Ishikawa (cell line): ENCODE measurements at regions not wholly inside any gene's neighbourhood (a gene's known extent, or its start where the extent isn't known, plus 50 kb on each side); places are given as distances from the start of the nearest gene placed in this dataset.

ENCODE experiments used
- FOXM1 ChIP-seq: IDR thresholded peaks from 2 replicates; pipeline ENCODE4 v1.6.1; 2012; ENCODE audit warnings: low read depth, borderline replicate concordance
- REST ChIP-seq: IDR thresholded peaks from 2 replicates; pipeline ENCODE4 v1.6.1; 2012; ENCODE audit warnings: low read depth, mild to moderate bottlenecking
- TEAD4 ChIP-seq: IDR thresholded peaks from 2 replicates; pipeline ENCODE4 v1.6.1; 2012
- TF ChIP-seq, protein P1 (sequence below): IDR thresholded peaks from 2 replicates; pipeline ENCODE4 v1.6.1; 2012

DNA sequence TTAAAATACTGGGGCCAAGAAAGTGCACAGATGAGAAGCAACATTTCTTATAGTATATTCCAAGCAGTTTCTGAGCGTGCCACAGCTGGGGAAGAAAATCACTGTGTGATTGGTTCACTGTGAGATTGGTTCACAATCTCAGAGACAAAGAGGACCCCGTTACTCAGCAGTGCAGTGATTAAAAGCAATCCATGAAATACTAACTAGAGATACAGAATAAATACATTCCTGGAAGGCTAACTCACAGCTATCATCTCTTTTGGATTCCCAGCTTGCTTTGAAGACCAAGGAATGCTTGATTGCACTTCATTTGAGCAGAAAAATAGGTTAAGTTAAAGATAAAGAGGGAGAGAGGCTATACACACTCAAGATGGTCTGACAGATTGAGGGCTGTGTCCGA lies 132.1 kb upstream of the RAPGEF2 start:
- no peak for TF ChIP-seq TEAD4
- TF ChIP-seq, protein P1, sequence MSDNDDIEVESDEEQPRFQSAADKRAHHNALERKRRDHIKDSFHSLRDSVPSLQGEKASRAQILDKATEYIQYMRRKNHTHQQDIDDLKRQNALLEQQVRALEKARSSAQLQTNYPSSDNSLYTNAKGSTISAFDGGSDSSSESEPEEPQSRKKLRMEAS: no peak
- TF ChIP-seq REST: no peak
- TF ChIP-seq FOXM1: no peak
